Dermis microvascular lymphatic vessel endothelial cell (primary cell): ENCODE measurements at regions not wholly inside any gene's neighbourhood (a gene's known extent, or its start where the extent isn't known, plus 50 kb on each side); places are given as distances from the start of the nearest gene placed in this dataset.
A peak's percentile ranks its signal among the peaks of the same experiment; 100 is the strongest.

Source experiments
- DNase-seq, 2 donors: peaks; one replicate each; pipeline versions ENCODE4 v3.0.0 to v3.0.0-alpha.2; 2010; ENCODE audit warnings: low read depth in 2 of 2

- DNase-seq: no peak
Measured at GRCh38 chr2:213202011-213202410, 50.6 kb upstream of the IKZF2 start.

GRCh38 chr2:213205944-213206343 lies 54.5 kb upstream of the IKZF2 start:
- DNase-seq: no peak

GRCh38 chr2:213213186-213213585 lies 61.8 kb upstream of the IKZF2 start:
- DNase-seq: no peak

GRCh38 chr2:213214209-213214608 lies 62.8 kb upstream of the IKZF2 start:
- no peak for DNase-seq

GRCh38 chr2:213216461-213216860 lies 65.0 kb upstream of the IKZF2 start:
- no peak for DNase-seq

- no peak for DNase-seq
Measured at GRCh38 chr2:213219816-213220215, 64.4 kb upstream of the SPAG16 start.

GRCh38 chr2:213220967-213221603 lies 63.2 kb upstream of the SPAG16 start:
- DNase-seq: no peak

GRCh38 chr2:213221957-213222356 lies 62.3 kb upstream of the SPAG16 start:
- no peak for DNase-seq

- no peak for DNase-seq
Measured at GRCh38 chr2:213224366-213224765, 59.9 kb upstream of the SPAG16 start.

- no peak for DNase-seq
Measured at GRCh38 chr2:213225866-213226265, 58.4 kb upstream of the SPAG16 start.

GRCh38 chr2:213227458-213227857 lies 56.8 kb upstream of the SPAG16 start:
- DNase-seq: no peak

- DNase-seq: no peak
Measured at GRCh38 chr2:213228638-213229037, 55.6 kb upstream of the SPAG16 start.

- DNase-seq: peak; percentile 17 to 33
Measured at GRCh38 chr2:213229814-213230213, 54.5 kb upstream of the SPAG16 start.

- DNase-seq: no peak
Measured at GRCh38 chr2:213231966-213232365, 52.3 kb upstream of the SPAG16 start.

GRCh38 chr2:213232649-213233437 lies 51.4 kb upstream of the SPAG16 start:
- DNase-seq: no peak

- no peak for DNase-seq
Measured at GRCh38 chr2:213233438-213234330, 50.6 kb upstream of the SPAG16 start.
